Left colon (tissue), 2 donors: ENCODE measurements at regions not wholly inside any gene's neighbourhood (a gene's known extent, or its start where the extent isn't known, plus 50 kb on each side); places are given as distances from the start of the nearest gene placed in this dataset.

ENCODE experiments used
- ATAC-seq: fragments of 200-7000 bp; cut with Tn5 transposase; one replicate; pipeline ENCODE4 v1.9.1; 2020; ENCODE audit warnings: mild to moderate bottlenecking, moderate library complexity
- DNase-seq, 2 donors: peaks; one replicate each; pipeline ENCODE4 v3.0.0-alpha.2; 2020
- intact Hi-C, 2 donors: fragments of 100-400 bp; cut with DNase I in 1 of 2; cut with micrococcal nuclease in 1 of 2; formaldehyde crosslinking; loops; one replicate each; pipeline versions ENCODE4 v1.11.2 to v1.14.0; 2022; cut with DNase I, micrococcal nuclease
- donor health status: DM: no; HTN: no; CAD: no.
- donor health status: DM: yes; HTN: yes; CAD: no.

GRCh38 chr10:83144461-83144860 is 994.8 kb upstream of the GHITM start:
- DNase-seq (no peak), ATAC-seq (no peak)
- intact Hi-C loops, result no loop called here

- DNase-seq, result no peak
- no peak for ATAC-seq
- intact Hi-C loops, result no loop called here
Measured at GRCh38 chr10:83153714-83154113, 985.6 kb upstream of the GHITM start.

- ATAC-seq, result no peak
Measured at GRCh38 chr10:83164156-83164555, 975.2 kb upstream of the GHITM start.

GRCh38 chr10:83165265-83165664 is 974.0 kb upstream of the GHITM start:
- DNase-seq (no peak), ATAC-seq (no peak)
- intact Hi-C loops, result no loop called here

More at GRCh38 chr10:83164156-83164555, 975.2 kb upstream of the GHITM start:
- no peak for DNase-seq
- intact Hi-C loops, result no loop called here

- DNase-seq, result no peak
Measured at GRCh38 chr10:83166344-83166743, 973.0 kb upstream of the GHITM start.

GRCh38 chr10:83167081-83167480 is 972.2 kb upstream of the GHITM start:
- intact Hi-C loops, result no loop called here
- no peak for ATAC-seq
- no peak for DNase-seq

More at GRCh38 chr10:83166344-83166743, 973.0 kb upstream of the GHITM start:
- intact Hi-C loops, result no loop called here
- no peak for ATAC-seq

- ATAC-seq (no peak), DNase-seq (no peak)
- intact Hi-C loops, result no loop called here
Measured at GRCh38 chr10:83176901-83177300, 962.4 kb upstream of the GHITM start.

GRCh38 chr10:83178526-83178925 is 960.8 kb upstream of the GHITM start:
- DNase-seq, result no peak
- intact Hi-C loops, result no loop called here
- no peak for ATAC-seq

- DNase-seq, result no peak
- intact Hi-C loops, result no loop called here
- ATAC-seq, result no peak
Measured at GRCh38 chr10:83179371-83179770, 959.9 kb upstream of the GHITM start.

GRCh38 chr10:83182076-83182475 is 957.2 kb upstream of the GHITM start:
- DNase-seq (no peak), ATAC-seq (no peak)
- intact Hi-C loops, result no loop called here

GRCh38 chr10:83184641-83185040 is 954.7 kb upstream of the GHITM start:
- intact Hi-C loops, result no loop called here
- ATAC-seq (no peak), DNase-seq (no peak)

GRCh38 chr10:83190614-83191013 is 948.7 kb upstream of the GHITM start:
- DNase-seq (no peak), ATAC-seq (no peak)
- intact Hi-C loops, result no loop called here

- intact Hi-C loops, result no loop called here
- no peak for DNase-seq
- ATAC-seq, result no peak
Measured at GRCh38 chr10:83193026-83193425, 946.3 kb upstream of the GHITM start.

- intact Hi-C loops, result no loop called here
- DNase-seq (no peak), ATAC-seq (no peak)
Measured at GRCh38 chr10:83195021-83195420, 944.3 kb upstream of the GHITM start.

- intact Hi-C loops, result no loop called here
- ATAC-seq (no peak), DNase-seq (no peak)
Measured at GRCh38 chr10:83199374-83199773, 939.9 kb upstream of the GHITM start.

GRCh38 chr10:83205861-83206260 is 933.4 kb upstream of the GHITM start:
- ATAC-seq (no peak), DNase-seq (no peak)
- intact Hi-C loops, result no loop called here

- DNase-seq (no peak), ATAC-seq (no peak)
- intact Hi-C loops, result no loop called here
Measured at GRCh38 chr10:83212632-83213334, 926.5 kb upstream of the GHITM start.

- intact Hi-C loops, result no loop called here
- no peak for ATAC-seq
Measured at GRCh38 chr10:83214136-83214535, 925.2 kb upstream of the GHITM start.

GRCh38 chr10:83218205-83218604 is 921.1 kb upstream of the GHITM start:
- intact Hi-C loops, result no loop called here
- DNase-seq, result no peak
- ATAC-seq, result no peak

More at GRCh38 chr10:83214136-83214535, 925.2 kb upstream of the GHITM start:
- no peak for DNase-seq

- intact Hi-C loops, result no loop called here
- no peak for DNase-seq
- no peak for ATAC-seq
Measured at GRCh38 chr10:83222300-83222699, 917.0 kb upstream of the GHITM start.
